Psoas muscle (tissue), 7 donors: ENCODE measurements at regions not wholly inside any gene's neighbourhood (a gene's known extent, or its start where the extent isn't known, plus 50 kb on each side); places are given as distances from the start of the nearest gene placed in this dataset.
A peak's percentile ranks its signal among the peaks of the same experiment; 100 is the strongest.

ENCODE experiments used
- ATAC-seq, 4 donors: fragments of 200-7000 bp; cut with Tn5 transposase; one replicate each; pipeline ENCODE4 v1.9.1; 2020; ENCODE audit warnings: moderate library complexity in 3 of 4, mild to moderate bottlenecking in 2 of 4
- DNase-seq, 2 donors: peaks; one replicate each; pipeline ENCODE4 v3.0.0-alpha.2; 2020
- H3K27ac ChIP-seq: fragments of 200-600 bp; one replicate; pipeline ENCODE4 v1.8.0; 2022
- H3K27me3 ChIP-seq, 3 donors: fragments of 200-600 bp in 1 of 3; one replicate each; pipeline versions ENCODE4 v1.6.1 to v1.8.0; 2013 to 2022; ENCODE audit warnings: low read length in 2 of 3, mild to moderate bottlenecking in 2 of 3, moderate library complexity in 1 of 3; ENCODE audit not compliant: insufficient read depth in 3 of 3
- H3K36me3 ChIP-seq, 2 donors: fragments of 200-600 bp in 1 of 2; one replicate each; pipeline versions ENCODE4 v1.6.1 to v1.8.0; 2013 to 2022; ENCODE audit warnings: low read depth in 1 of 2, mild to moderate bottlenecking in 1 of 2, moderate library complexity in 1 of 2; ENCODE audit not compliant: insufficient read depth in 1 of 2
- H3K4me1 ChIP-seq: fragments of 200-600 bp; one replicate; pipeline ENCODE4 v1.8.0; 2022
- H3K4me3 ChIP-seq: fragments of 200-600 bp; one replicate; pipeline ENCODE4 v1.8.0; 2022; ENCODE audit warnings: mild to moderate bottlenecking
- H3K9me3 ChIP-seq: fragments of 200-600 bp; one replicate; pipeline ENCODE4 v1.8.0; 2022
- CTCF ChIP-seq: fragments of 200-600 bp; IDR thresholded peaks from one replicate; pipeline ENCODE4 v1.8.0; 2022; ENCODE audit warnings: antibody characterized with exemption
- WGBS, 3 donors: extraction: QIAGEN DNeasy Blood & Tissue Kit; methylation state at CpG; one replicate each; pipeline versions ENCODE4 v1.1.6 to v1.1.7; 2013; 5-methylcytosine and 5-hydroxymethylcytosine counted together
- intact Hi-C, 2 donors: fragments of 100-400 bp; cut with DNase I; formaldehyde crosslinking; loops; one replicate each; pipeline versions ENCODE4 v1.11.0 to v1.14.2; 2022
- donor health status: healthy with polysubstance abuse.
- donor health status: DM: no; HTN: no; CAD: no; lungs with moderate emphysema.
- donor health status: Bipolar disorder and iron deficiency.
- donor health status: healthy.
- donor health status: DM: yes; HTN: yes; CAD: no.
- donor health status: DM: no; HTN: no; CAD: no.
- donor health status: DM: yes; HTN: yes; CAD: no.

GRCh38 chr2:78051480-78051879 lies 529.3 kb upstream of the LRRTM4 start:
- 86 to 89% (median 88%) methylated on average over 5 of the region's 5 CpGs for WGBS, 3 donors
- intact Hi-C loops, result no loop called here
- H3K9me3 ChIP-seq, result no peaks in the 10 kb centered on the region

GRCh38 chr2:78056976-78057375 lies 534.8 kb upstream of the LRRTM4 start:
- Histone ChIP-seq H3K27ac (no peak overlapping the region), H3K27me3 (no peaks in the 10 kb centered on the region), H3K36me3 (no peaks in the 10 kb centered on the region), H3K9me3 (no peaks in the 10 kb centered on the region), H3K4me3 (no peak overlapping the region), H3K4me1 (no peaks in the 10 kb centered on the region)
- intact Hi-C loops, result no loop called here
- ATAC-seq (no peak), DNase-seq (no peak)
- no peak for TF ChIP-seq CTCF

More at GRCh38 chr2:78051480-78051879, 529.3 kb upstream of the LRRTM4 start:
- Histone ChIP-seq H3K36me3 (no peaks in the 10 kb centered on the region), H3K4me1 (no peaks in the 10 kb centered on the region), H3K27me3 (no peaks in the 10 kb centered on the region), H3K4me3 (no peak overlapping the region), H3K27ac (no peak overlapping the region)
- TF ChIP-seq CTCF, result no peak
- ATAC-seq (no peak), DNase-seq (no peak)

- Histone ChIP-seq H3K36me3 (no peaks in the 10 kb centered on the region), H3K27me3 (no peaks in the 10 kb centered on the region), H3K9me3 (no peaks in the 10 kb centered on the region), H3K4me1 (no peaks in the 10 kb centered on the region), H3K27ac (no peak overlapping the region), H3K4me3 (no peak overlapping the region)
- DNase-seq, result no peak
- 20 to 31% (median 25%) methylated on average over 2 of the region's 2 CpGs for WGBS, 3 donors
- TF ChIP-seq CTCF, result no peak
- peak in 2 of 4 donors; percentile 21 to 54 for ATAC-seq
- intact Hi-C loops, result no loop called here
These were observed 539.1 kb upstream of the LRRTM4 start for GRCh38 chr2:78061301-78061700.

- intact Hi-C loops, result no loop called here
- no peaks in the 10 kb centered on the region for H3K9me3 ChIP-seq
- no peak overlapping the region for H3K27ac ChIP-seq
- no peak for TF ChIP-seq CTCF
- no peak overlapping the region for H3K4me3 ChIP-seq
- no peaks in the 10 kb centered on the region for H3K27me3 ChIP-seq
- DNase-seq (no peak), ATAC-seq (no peak)
- WGBS, 3 donors, result 47 to 61% (median 56%) methylated on average over 5 of the region's 5 CpGs
- no peaks in the 10 kb centered on the region for H3K4me1 ChIP-seq
- H3K36me3 ChIP-seq, result no peaks in the 10 kb centered on the region
These were observed 539.6 kb upstream of the LRRTM4 start for GRCh38 chr2:78061732-78062131.

GRCh38 chr2:78063246-78064020 lies 541.3 kb upstream of the LRRTM4 start:
- TF ChIP-seq CTCF, result no peak
- Histone ChIP-seq H3K27me3 (no peaks in the 10 kb centered on the region), H3K4me3 (no peak overlapping the region), H3K27ac (no peak overlapping the region), H3K4me1 (no peaks in the 10 kb centered on the region), H3K9me3 (no peaks in the 10 kb centered on the region), H3K36me3 (no peaks in the 10 kb centered on the region)
- WGBS, 3 donors, result 61 to 94% (median 92%) methylated on average over 2 of the region's 2 CpGs
- DNase-seq (no peak), ATAC-seq (no peak)
- intact Hi-C loops, result no loop called here
